CD4-positive, alpha-beta T cell treated with Interleukin-2 at 100 ng/mL for 4 hours (primary cell): ENCODE measurements at regions not wholly inside any gene's neighbourhood (a gene's known extent, or its start where the extent isn't known, plus 50 kb on each side); places are given as distances from the start of the nearest gene placed in this dataset.

Experiments
- DNase-seq: peaks from one replicate; pipeline ENCODE4 v3.0.0-alpha.2; 2020; ENCODE audit warnings: low spot score

- DNase-seq, result no peak
These were observed 695.4 kb downstream of the ARAP2 start for GRCh38 chr4:35548921-35549320.

- DNase-seq, result no peak
These were observed 687.9 kb downstream of the ARAP2 start for GRCh38 chr4:35556387-35556786.

GRCh38 chr4:35559559-35560365, 684.6 kb downstream of the ARAP2 start:
- DNase-seq, result no peak

- no peak for DNase-seq
These were observed 681.5 kb downstream of the ARAP2 start for GRCh38 chr4:35562861-35563260.

- DNase-seq, result no peak
These were observed 678.7 kb downstream of the ARAP2 start for GRCh38 chr4:35565640-35566039.

- DNase-seq, result no peak
These were observed 653.3 kb downstream of the ARAP2 start for GRCh38 chr4:35591035-35591434.

- DNase-seq, result no peak
These were observed 640.1 kb downstream of the ARAP2 start for GRCh38 chr4:35604252-35604651.

GRCh38 chr4:35604724-35605123, 639.6 kb downstream of the ARAP2 start:
- DNase-seq, result no peak

- no peak for DNase-seq
These were observed 636.1 kb downstream of the ARAP2 start for GRCh38 chr4:35608205-35608604.

- DNase-seq, result no peak
These were observed 630.2 kb downstream of the ARAP2 start for GRCh38 chr4:35614120-35614519.

GRCh38 chr4:35639929-35640328, 604.4 kb downstream of the ARAP2 start:
- no peak for DNase-seq

- DNase-seq, result no peak
These were observed 600.7 kb downstream of the ARAP2 start for GRCh38 chr4:35643661-35644060.

GRCh38 chr4:35644591-35644990, 599.7 kb downstream of the ARAP2 start:
- DNase-seq, result no peak

GRCh38 chr4:35649011-35649410, 595.3 kb downstream of the ARAP2 start:
- no peak for DNase-seq

GRCh38 chr4:35649778-35650177, 594.5 kb downstream of the ARAP2 start:
- DNase-seq, result no peak

GRCh38 chr4:35652197-35652596, 592.1 kb downstream of the ARAP2 start:
- no peak for DNase-seq

- no peak for DNase-seq
These were observed 590.9 kb downstream of the ARAP2 start for GRCh38 chr4:35653451-35653850.

- no peak for DNase-seq
These were observed 571.2 kb downstream of the ARAP2 start for GRCh38 chr4:35673137-35673536.

- no peak for DNase-seq
These were observed 559.6 kb downstream of the ARAP2 start for GRCh38 chr4:35684755-35685154.

- DNase-seq, result no peak
These were observed 554.4 kb downstream of the ARAP2 start for GRCh38 chr4:35689870-35690269.

GRCh38 chr4:35690271-35690670, 554.0 kb downstream of the ARAP2 start:
- no peak for DNase-seq

GRCh38 chr4:35695003-35695402, 549.3 kb downstream of the ARAP2 start:
- DNase-seq, result no peak

GRCh38 chr4:35695421-35695820, 548.9 kb downstream of the ARAP2 start:
- no peak for DNase-seq

- DNase-seq, result no peak
These were observed 547.0 kb downstream of the ARAP2 start for GRCh38 chr4:35697210-35697736.
